Mammary epithelial cell (primary cell): ENCODE measurements at regions not wholly inside any gene's neighbourhood (a gene's known extent, or its start where the extent isn't known, plus 50 kb on each side); places are given as distances from the start of the nearest gene placed in this dataset.

Source experiments
- EZH2 ChIP-seq: IDR thresholded peaks from 2 replicates; pipeline ENCODE4 v1.6.1; 2012; ENCODE audit warnings: low read length, inconsistent platforms, borderline replicate concordance
- TF ChIP-seq, protein P1 (sequence below), 2 donors: IDR thresholded peaks in 1 of 2; conservative IDR thresholded peaks in 1 of 2; 2 replicates each; pipeline ENCODE4 v1.5.1; 2011 to 2012; ENCODE audit warnings: inconsistent platforms in 2 of 2, low read length in 2 of 2, mild to moderate bottlenecking in 2 of 2, control low read depth in 1 of 2, low read depth in 1 of 2; ENCODE audit not compliant: insufficient read depth in 1 of 2; ENCODE audit errors: extremely low read depth in 1 of 2

- TF ChIP-seq, protein P1, sequence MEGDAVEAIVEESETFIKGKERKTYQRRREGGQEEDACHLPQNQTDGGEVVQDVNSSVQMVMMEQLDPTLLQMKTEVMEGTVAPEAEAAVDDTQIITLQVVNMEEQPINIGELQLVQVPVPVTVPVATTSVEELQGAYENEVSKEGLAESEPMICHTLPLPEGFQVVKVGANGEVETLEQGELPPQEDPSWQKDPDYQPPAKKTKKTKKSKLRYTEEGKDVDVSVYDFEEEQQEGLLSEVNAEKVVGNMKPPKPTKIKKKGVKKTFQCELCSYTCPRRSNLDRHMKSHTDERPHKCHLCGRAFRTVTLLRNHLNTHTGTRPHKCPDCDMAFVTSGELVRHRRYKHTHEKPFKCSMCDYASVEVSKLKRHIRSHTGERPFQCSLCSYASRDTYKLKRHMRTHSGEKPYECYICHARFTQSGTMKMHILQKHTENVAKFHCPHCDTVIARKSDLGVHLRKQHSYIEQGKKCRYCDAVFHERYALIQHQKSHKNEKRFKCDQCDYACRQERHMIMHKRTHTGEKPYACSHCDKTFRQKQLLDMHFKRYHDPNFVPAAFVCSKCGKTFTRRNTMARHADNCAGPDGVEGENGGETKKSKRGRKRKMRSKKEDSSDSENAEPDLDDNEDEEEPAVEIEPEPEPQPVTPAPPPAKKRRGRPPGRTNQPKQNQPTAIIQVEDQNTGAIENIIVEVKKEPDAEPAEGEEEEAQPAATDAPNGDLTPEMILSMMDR (conservative IDR thresholded peaks at IDR 0.05 in 1 of 2, IDR thresholded peaks at IDR 0.05 in 1 of 2; ENCODE audit: extremely low read depth in 1 of 2, insufficient read depth in 1 of 2, low read depth in 1 of 2, low read length in 2 of 2), result no peak
- no peak for TF ChIP-seq EZH2
Observed at GRCh38 chr5:29024052-29024451, 1985.7 kb upstream of the CDH9 start.
